A549 (cell line): ENCODE measurements at regions not wholly inside any gene's neighbourhood (a gene's known extent, or its start where the extent isn't known, plus 50 kb on each side); places are given as distances from the start of the nearest gene placed in this dataset.

ENCODE experiments used
- CTCF ChIP-seq: fragments of >200 bp; sonication (Bioruptor Twin); formaldehyde crosslinking; IDR thresholded peaks from 3 replicates; pipeline ENCODE4 v1.5.1; 2016
- EP300 ChIP-seq, 2 experiments: fragments of >200 bp; sonication (Bioruptor Twin); formaldehyde crosslinking; IDR thresholded peaks; 2 replicates in 1 of 2; 3 replicates in 1 of 2; pipeline ENCODE4 v1.6.1; 2016 to 2017
- ESRRA ChIP-seq: fragments of 150-350 bp; IDR thresholded peaks from 2 replicates; pipeline ENCODE4 v1.6.1; 2014; ENCODE audit warnings: mild to moderate bottlenecking, low read length, borderline replicate concordance
- FOXS1 ChIP-seq: fragments of 250-450 bp; sonication (Bioruptor Pico); IDR thresholded peaks from 2 replicates; pipeline ENCODE4 v1.5.0; 2020; ENCODE audit warnings: mild to moderate bottlenecking, moderate library complexity
- JUNB ChIP-seq: fragments of >200 bp; sonication (Bioruptor Twin); formaldehyde crosslinking; IDR thresholded peaks from 2 replicates; pipeline ENCODE4 v1.6.1; 2016
- MYC ChIP-seq: IDR thresholded peaks from 2 replicates; pipeline ENCODE4 v1.6.1; 2012; ENCODE audit warnings: mild to moderate bottlenecking, inconsistent platforms, low read length, improper control_type of control experiment, borderline replicate concordance
- POLR2A ChIP-seq: IDR thresholded peaks from 2 replicates; pipeline ENCODE4 v1.6.1; 2012; ENCODE audit warnings: mild to moderate bottlenecking, low read length
- RARB ChIP-seq: fragments of 250-450 bp; sonication (Bioruptor Pico); IDR thresholded peaks from 2 replicates; pipeline ENCODE4 v1.8.0; 2021; ENCODE audit warnings: mild to moderate bottlenecking, moderate library complexity
- RCOR1 ChIP-seq: fragments of 150-350 bp; IDR thresholded peaks from 2 replicates; pipeline ENCODE4 v1.6.1; 2014; ENCODE audit warnings: antibody characterized with exemption, low read length, low read depth
- REST ChIP-seq: fragments of 200-600 bp; sonication (generic); IDR thresholded peaks from 2 replicates; pipeline ENCODE4 v1.6.1; 2016; ENCODE audit warnings: antibody characterized with exemption, mild to moderate bottlenecking, moderate library complexity
- ZC3H11A ChIP-seq: fragments of 450-650 bp; IDR thresholded peaks from 2 replicates; pipeline ENCODE4 v1.6.1; 2014; ENCODE audit warnings: antibody characterized with exemption, mild to moderate bottlenecking

- TF ChIP-seq RCOR1 (no peak), JUNB (no peak), CTCF (no peak), RARB (no peak), MYC (no peak), POLR2A (no peak), REST (no peak), ZC3H11A (no peak), FOXS1 (no peak), ESRRA (no peak), EP300 (IDR thresholded peaks at IDR 0.05) (no peak)
Measured at GRCh38 chr15:100786901-100787566, 92.6 kb upstream of the ALDH1A3 start.
